GM18526 (cell line): ENCODE measurements at regions not wholly inside any gene's neighbourhood (a gene's known extent, or its start where the extent isn't known, plus 50 kb on each side); places are given as distances from the start of the nearest gene placed in this dataset.

Experiments
- POLR2A ChIP-seq: IDR thresholded peaks from 3 replicates; pipeline ENCODE4 v1.6.1; 2011; ENCODE audit not compliant: insufficient read length; ENCODE audit errors: extremely low read depth

GRCh38 chr1:38114241-38115026 lies 67.8 kb upstream of the POU3F1 start:
- TF ChIP-seq POLR2A, result no peak

DNA sequence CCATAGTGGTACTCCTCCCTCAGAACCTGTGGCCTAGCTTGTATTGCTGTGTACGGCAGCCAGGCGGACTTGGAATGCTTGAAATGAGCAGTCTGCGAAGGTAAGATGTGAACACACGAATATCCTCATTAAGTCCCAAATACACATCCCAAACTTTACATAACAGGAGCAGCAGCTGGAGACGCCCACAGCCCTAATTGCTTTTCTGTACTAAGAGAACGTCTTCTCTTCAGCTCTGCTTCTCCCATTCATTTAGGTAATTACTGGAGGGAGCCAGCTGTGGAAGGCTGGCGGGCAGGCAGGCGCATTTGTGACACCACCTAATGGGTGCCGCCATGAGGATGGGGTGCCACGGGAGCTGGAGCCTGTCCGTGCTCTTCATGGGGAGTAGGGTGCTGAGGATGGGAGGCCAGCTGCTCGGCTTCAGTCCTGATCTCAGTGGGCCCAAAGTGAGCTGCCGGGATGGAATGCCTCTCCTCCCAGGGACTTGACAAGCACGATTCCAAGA lies 66.6 kb upstream of the POU3F1 start:
- no peak for TF ChIP-seq POLR2A

- TF ChIP-seq POLR2A, result no peak
These were observed 65.0 kb upstream of the POU3F1 start for GRCh38 chr1:38111589-38111988.

- no peak for TF ChIP-seq POLR2A
These were observed 58.7 kb upstream of the POU3F1 start for GRCh38 chr1:38105267-38105666.

DNA sequence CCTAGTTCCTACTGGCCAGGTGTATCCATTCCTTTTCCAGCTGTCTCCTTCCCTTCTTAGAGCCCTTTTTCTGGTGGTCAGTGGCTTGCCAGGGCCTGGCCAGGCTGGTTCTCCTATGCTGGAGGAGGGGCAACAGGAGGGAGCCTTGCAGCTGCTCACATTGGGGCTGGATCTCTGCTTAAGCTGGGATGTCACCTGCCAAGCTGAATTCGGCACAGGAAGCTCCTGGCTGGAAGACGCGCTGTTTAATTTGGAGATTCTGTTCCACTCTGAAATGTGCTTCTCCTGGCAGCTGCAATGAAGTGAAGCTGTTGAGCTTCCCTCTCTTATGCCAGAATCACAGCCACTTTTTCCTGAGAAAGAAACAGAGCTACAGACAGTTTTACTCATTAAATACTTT lies 56.0 kb upstream of the POU3F1 start:
- no peak for TF ChIP-seq POLR2A

- TF ChIP-seq POLR2A, result no peak
These were observed 54.6 kb upstream of the POU3F1 start for GRCh38 chr1:38101037-38101785.

GRCh38 chr1:38098101-38098847 lies 51.7 kb upstream of the POU3F1 start:
- no peak for TF ChIP-seq POLR2A

GRCh38 chr1:38097284-38097898 lies 50.8 kb upstream of the POU3F1 start:
- no peak for TF ChIP-seq POLR2A
